GM13976 (cell line): ENCODE measurements at regions not wholly inside any gene's neighbourhood (a gene's known extent, or its start where the extent isn't known, plus 50 kb on each side); places are given as distances from the start of the nearest gene placed in this dataset.

Source experiments
- DNase-seq: peaks from one replicate; pipeline ENCODE4 v3.0.0; 2012; ENCODE audit warnings: low spot score
- in situ Hi-C: fragments of 300-500 bp; cut with MboI; formaldehyde crosslinking; loops from one replicate; pipeline ENCODE4 v1.12.0; 2022; ENCODE audit warnings: low sequenced_read_pairs, mixed read lengths, inconsistent platforms; ENCODE audit not compliant: unreplicated experiment
- TF ChIP-seq, protein P1 (sequence below): IDR thresholded peaks from 2 replicates; pipeline ENCODE4 v1.5.1; 2012; ENCODE audit warnings: borderline replicate concordance, mild to moderate bottlenecking; ENCODE audit not compliant: insufficient read depth; ENCODE audit errors: extremely low read depth, missing control alignments, control extremely low read depth

DNA sequence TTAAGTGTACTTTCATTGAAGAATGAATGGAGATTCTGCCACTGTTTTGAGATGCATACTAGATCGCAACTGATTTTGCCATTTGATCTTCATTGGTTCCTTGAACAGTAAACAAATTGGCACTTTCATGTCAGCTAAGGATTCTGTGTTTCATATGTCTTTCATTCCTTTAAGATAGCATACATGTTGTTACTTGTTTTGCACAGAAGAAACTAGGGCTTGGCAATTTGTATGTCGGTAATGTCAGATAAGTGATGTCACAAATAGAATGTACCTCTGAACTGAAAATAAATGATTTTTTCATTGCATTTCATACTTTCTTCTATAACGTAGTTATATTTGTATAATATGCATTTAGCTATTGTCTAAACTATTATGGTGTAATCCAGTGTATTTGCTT lies 73.2 kb upstream of the TENM3 start:
- no peak for DNase-seq
- in situ Hi-C loops: no loop called here
- TF ChIP-seq, protein P1, sequence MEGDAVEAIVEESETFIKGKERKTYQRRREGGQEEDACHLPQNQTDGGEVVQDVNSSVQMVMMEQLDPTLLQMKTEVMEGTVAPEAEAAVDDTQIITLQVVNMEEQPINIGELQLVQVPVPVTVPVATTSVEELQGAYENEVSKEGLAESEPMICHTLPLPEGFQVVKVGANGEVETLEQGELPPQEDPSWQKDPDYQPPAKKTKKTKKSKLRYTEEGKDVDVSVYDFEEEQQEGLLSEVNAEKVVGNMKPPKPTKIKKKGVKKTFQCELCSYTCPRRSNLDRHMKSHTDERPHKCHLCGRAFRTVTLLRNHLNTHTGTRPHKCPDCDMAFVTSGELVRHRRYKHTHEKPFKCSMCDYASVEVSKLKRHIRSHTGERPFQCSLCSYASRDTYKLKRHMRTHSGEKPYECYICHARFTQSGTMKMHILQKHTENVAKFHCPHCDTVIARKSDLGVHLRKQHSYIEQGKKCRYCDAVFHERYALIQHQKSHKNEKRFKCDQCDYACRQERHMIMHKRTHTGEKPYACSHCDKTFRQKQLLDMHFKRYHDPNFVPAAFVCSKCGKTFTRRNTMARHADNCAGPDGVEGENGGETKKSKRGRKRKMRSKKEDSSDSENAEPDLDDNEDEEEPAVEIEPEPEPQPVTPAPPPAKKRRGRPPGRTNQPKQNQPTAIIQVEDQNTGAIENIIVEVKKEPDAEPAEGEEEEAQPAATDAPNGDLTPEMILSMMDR: no peak

DNA sequence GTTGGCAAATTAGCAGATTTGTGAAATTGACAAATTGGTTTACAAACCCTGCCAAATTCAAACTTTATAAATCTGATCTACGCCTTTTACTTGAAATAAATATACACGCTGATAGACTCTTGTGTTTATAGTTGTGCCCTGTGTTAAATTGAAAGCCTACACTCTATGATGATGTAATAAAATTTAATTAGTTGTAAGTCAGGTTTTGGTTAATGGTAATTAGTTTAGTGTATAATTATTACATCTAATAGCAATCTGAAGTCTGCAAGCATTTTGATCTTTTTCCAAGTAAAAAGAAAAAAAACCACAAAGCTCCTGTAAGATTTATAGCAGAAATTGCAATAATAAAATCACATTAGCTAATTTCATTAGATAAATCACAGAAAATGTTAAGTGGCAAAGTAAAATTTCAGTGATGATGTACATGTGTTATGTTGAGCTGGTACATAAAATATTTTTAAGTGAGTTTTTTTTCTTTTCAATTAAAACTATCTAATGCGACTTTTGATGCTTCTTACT lies 72.7 kb upstream of the TENM3 start:
- TF ChIP-seq, protein P1: no peak
- no peak for DNase-seq
- in situ Hi-C loops: no loop called here

DNA sequence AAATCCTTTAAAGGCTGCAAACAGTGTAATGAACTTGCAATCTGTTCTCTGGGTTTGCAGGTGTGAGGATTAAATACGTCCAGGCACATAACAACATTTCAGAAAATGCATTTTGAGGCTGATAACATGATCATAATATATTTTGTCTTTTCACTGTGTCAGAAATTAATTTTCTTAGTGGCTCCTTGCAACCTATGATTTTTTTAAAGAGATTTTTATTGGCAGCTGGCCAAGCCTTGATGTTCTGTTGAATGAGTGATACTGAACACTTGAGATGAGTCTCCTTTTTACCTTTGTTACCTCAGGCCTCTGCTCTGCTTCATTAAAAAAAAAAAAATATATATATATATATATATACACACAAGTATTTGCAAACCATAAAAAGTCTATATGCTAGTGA lies 68.2 kb upstream of the TENM3 start:
- TF ChIP-seq, protein P1: no peak
- no peak for DNase-seq
- in situ Hi-C loops: no loop called here

DNA sequence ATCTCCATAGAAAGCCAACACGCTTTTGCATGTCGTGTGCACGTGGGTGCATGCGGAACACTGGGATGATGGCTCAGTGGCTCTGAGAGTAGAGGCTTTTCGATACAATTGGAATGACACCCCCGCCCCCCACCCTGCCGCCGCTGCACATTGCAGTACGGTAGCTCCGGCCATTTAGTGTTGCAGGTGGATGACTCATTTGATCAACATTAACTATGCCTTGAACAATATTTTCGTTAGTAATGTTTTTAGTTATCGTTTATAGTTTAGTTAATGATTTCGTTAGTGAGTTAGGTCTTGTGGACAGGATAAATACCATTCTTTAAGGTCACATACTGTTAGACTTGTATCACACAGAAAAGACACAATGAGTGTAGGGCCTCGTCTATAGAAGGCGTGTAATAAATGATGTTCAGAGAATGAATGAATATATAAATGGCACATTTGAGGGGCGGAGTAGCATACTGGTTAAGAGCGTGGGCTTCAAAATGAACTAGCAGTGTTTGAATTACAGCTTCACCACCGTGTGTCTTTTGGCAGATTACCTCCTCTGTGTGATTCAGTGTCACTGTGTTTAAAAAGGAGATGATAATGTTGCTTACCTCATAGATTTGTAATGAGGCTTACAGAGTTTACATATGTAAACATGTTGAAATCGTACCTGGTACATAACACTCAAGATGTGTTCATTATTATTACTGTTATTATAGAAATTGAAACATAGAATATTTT lies 67.2 kb upstream of the TENM3 start:
- DNase-seq: no peak
- in situ Hi-C loops: no loop called here
- TF ChIP-seq, protein P1: no peak

DNA sequence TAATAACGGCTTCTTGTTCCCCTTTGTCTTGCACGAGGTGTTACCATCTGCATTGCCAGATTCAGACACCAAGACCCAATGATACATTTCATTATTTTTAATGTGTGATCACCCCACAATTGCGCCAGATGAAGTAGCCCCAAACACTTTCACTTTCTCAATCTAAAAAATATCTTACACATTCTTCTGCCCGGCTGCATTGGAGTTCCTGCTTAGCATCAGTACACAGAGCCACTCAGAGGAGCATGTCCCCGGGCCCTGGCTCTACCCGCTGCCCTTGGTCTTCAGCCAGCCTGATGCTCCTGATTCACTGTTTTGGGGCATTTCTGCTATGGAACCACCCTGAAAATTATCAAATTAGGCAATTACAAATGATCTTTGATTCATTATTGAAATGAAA lies 66.0 kb upstream of the TENM3 start:
- TF ChIP-seq, protein P1: no peak
- in situ Hi-C loops: no loop called here
- DNase-seq: no peak

DNA sequence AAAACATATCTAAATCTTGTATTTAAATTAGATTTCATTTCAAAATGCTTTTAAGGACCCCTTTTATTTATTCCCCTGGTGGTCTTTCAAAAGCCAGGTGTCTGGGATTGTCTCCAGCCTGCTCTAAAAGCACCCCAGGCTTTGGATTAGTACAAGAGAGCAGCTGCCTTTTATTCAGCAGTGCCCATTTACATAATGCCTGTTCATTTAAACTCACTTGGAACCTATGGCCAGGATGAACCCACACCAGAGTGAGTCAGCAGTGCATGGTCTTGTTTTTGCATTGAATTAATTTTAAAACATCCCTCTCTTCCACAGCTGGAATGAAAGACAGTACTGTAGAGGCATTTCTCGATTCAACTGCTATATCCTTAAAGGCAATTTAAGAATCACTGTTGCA lies 64.1 kb upstream of the TENM3 start:
- in situ Hi-C loops: no loop called here
- DNase-seq: no peak
- TF ChIP-seq, protein P1: no peak
